Thyroid gland (tissue), 4 donors: ENCODE measurements at regions not wholly inside any gene's neighbourhood (a gene's known extent, or its start where the extent isn't known, plus 50 kb on each side); places are given as distances from the start of the nearest gene placed in this dataset.

ENCODE experiments used
- POLR2A ChIP-seq, 2 donors: fragments of 450-650 bp; IDR thresholded peaks; one replicate each; pipeline ENCODE4 v1.6.1; 2017; ENCODE audit warnings: antibody characterized with exemption in 2 of 2, mild to moderate bottlenecking in 2 of 2, moderate library complexity in 1 of 2
- TF ChIP-seq, protein P1 (sequence below), 6 experiments: fragments of 200-600 bp in 3 of 6; fragments of 450-650 bp in 3 of 6; sonication (generic) in 3 of 6; IDR thresholded peaks; one replicate each; pipeline ENCODE4 v1.5.1; 2016 to 2019; ENCODE audit warnings: antibody characterized with exemption in 6 of 6, mild to moderate bottlenecking in 2 of 6, inconsistent platforms in 1 of 6, moderate library complexity in 1 of 6

- TF ChIP-seq, protein P1, sequence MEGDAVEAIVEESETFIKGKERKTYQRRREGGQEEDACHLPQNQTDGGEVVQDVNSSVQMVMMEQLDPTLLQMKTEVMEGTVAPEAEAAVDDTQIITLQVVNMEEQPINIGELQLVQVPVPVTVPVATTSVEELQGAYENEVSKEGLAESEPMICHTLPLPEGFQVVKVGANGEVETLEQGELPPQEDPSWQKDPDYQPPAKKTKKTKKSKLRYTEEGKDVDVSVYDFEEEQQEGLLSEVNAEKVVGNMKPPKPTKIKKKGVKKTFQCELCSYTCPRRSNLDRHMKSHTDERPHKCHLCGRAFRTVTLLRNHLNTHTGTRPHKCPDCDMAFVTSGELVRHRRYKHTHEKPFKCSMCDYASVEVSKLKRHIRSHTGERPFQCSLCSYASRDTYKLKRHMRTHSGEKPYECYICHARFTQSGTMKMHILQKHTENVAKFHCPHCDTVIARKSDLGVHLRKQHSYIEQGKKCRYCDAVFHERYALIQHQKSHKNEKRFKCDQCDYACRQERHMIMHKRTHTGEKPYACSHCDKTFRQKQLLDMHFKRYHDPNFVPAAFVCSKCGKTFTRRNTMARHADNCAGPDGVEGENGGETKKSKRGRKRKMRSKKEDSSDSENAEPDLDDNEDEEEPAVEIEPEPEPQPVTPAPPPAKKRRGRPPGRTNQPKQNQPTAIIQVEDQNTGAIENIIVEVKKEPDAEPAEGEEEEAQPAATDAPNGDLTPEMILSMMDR (IDR thresholded peaks at IDR 0.05), result no peak
- TF ChIP-seq POLR2A (IDR thresholded peaks at IDR 0.05), result no peak
Measured at GRCh38 chr7:1302936-1303335, 70.3 kb downstream of the UNCX start.
